ENCODE measurements at regions not wholly inside any gene's neighbourhood (a gene's known extent, or its start where the extent isn't known, plus 50 kb on each side); places are given as distances from the start of the nearest gene placed in this dataset.

GRCh38 chr19:28244966-28245365, 968.0 kb downstream of the UQCRFS1 start:
- H3K9me3 Mint-ChIP-seq: peaks cover 0 to 4% (median 0%) of the 10 kb centered on the region in 3 donors
- ATAC-seq (replicated peaks in 1 of 4) (no peak), DNase-seq (no peak)
- no peaks in the 10 kb centered on the region for H3K4me1 Mint-ChIP-seq
- no peak overlapping the region for H3K27ac ChIP-seq (ENCODE audit: low read length)
- no peaks in the 10 kb centered on the region for H3K36me3 Mint-ChIP-seq
- no peaks in the 10 kb centered on the region for H3K4me1 ChIP-seq (ENCODE audit: control insufficient read depth in 1 of 2, extremely low read depth in 1 of 2, insufficient read depth in 2 of 2, low read length in 2 of 2)
- H3K36me3 ChIP-seq (ENCODE audit: control insufficient read depth in 2 of 2, extremely low read depth in 1 of 2, insufficient read depth in 1 of 2, low read length in 1 of 2): no peaks in the 10 kb centered on the region
- WGBS (ENCODE audit: insufficient coverage): 66% methylated on average over 6 of the region's 6 CpGs
- no peaks in the 10 kb centered on the region for H3K27me3 ChIP-seq (replicated peaks in 1 of 2; ENCODE audit: control insufficient read depth in 2 of 2, extremely low read depth in 1 of 2, insufficient read depth in 2 of 2, low read length in 1 of 2)
- H3K4me3 Mint-ChIP-seq: no peak overlapping the region
- no peak overlapping the region for H3K4me3 ChIP-seq (ENCODE audit: control insufficient read depth in 1 of 2, extremely low read depth in 1 of 2, low read length in 1 of 2)
- CTCF ChIA-PET: interaction anchor here in 1 of 2 donors (0.5 kb wide), 1 partner anchor 16 kb away, joined by 3 read pairs; no protein-coding TSS in a partner anchor
- POLR2A ChIA-PET: no interaction called here
- no peaks in the 10 kb centered on the region for H3K27me3 Mint-ChIP-seq
- H3K9me3 ChIP-seq: no peaks in the 10 kb centered on the region
- H3K27ac Mint-ChIP-seq: no peak overlapping the region

- ChIA-PET CTCF (no interaction called here), POLR2A (no interaction called here)
These were observed 970.5 kb downstream of the UQCRFS1 start for GRCh38 chr19:28242317-28242927.

DNA sequence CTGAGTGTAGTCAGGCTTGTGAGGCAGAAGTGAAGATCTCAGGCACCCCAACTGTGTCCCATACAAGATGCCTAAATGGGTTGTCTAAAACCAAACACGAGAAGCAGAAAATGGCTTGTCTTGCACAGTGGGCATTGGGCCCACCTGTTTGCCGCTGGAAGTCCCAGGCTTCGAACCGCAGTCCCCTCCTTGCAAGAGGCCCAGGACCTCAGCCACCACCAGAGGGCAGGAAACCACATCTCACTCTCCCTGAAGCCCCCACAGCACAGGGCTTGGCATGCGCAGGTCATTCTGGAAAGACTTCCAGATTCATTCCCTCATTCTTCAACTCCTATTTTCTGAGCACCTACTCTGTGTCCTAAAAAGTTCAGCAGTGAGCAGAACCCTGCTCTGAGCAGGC, 973.7 kb downstream of the UQCRFS1 start:
- ATAC-seq (replicated peaks in 1 of 4) (no peak), DNase-seq (no peak)
- POLR2A ChIA-PET: no interaction called here
- CTCF ChIA-PET: no interaction called here
- Histone ChIP-seq H3K4me3 (ENCODE audit: control insufficient read depth in 1 of 2, extremely low read depth in 1 of 2, low read length in 1 of 2) (no peak overlapping the region), H3K4me1 (ENCODE audit: control insufficient read depth in 1 of 2, extremely low read depth in 1 of 2, insufficient read depth in 2 of 2, low read length in 2 of 2) (no peaks in the 10 kb centered on the region), H3K27ac (ENCODE audit: low read length) (no peak overlapping the region), H3K36me3 (ENCODE audit: control insufficient read depth in 2 of 2, extremely low read depth in 1 of 2, insufficient read depth in 1 of 2, low read length in 1 of 2) (no peaks in the 10 kb centered on the region), H3K9me3 (no peaks in the 10 kb centered on the region), H3K27me3 (replicated peaks in 1 of 2; ENCODE audit: control insufficient read depth in 2 of 2, extremely low read depth in 1 of 2, insufficient read depth in 2 of 2, low read length in 1 of 2) (no peaks in the 10 kb centered on the region)
- H3K27me3 Mint-ChIP-seq: no peaks in the 10 kb centered on the region
- no peaks in the 10 kb centered on the region for H3K4me1 Mint-ChIP-seq
- 58% methylated on average over 1 of the region's 5 CpGs for WGBS (ENCODE audit: insufficient coverage)
- no peak overlapping the region for H3K27ac Mint-ChIP-seq
- H3K4me3 Mint-ChIP-seq: no peak overlapping the region
- peaks cover 0 to 3% (median 0%) of the 10 kb centered on the region in 3 donors for H3K9me3 Mint-ChIP-seq
- no peaks in the 10 kb centered on the region for H3K36me3 Mint-ChIP-seq

More at GRCh38 chr19:28242317-28242927, 970.5 kb downstream of the UQCRFS1 start:
- Histone ChIP-seq H3K9me3 (no peaks in the 10 kb centered on the region), H3K4me3 (ENCODE audit: control insufficient read depth in 1 of 2, extremely low read depth in 1 of 2, low read length in 1 of 2) (no peak overlapping the region), H3K36me3 (ENCODE audit: control insufficient read depth in 2 of 2, extremely low read depth in 1 of 2, insufficient read depth in 1 of 2, low read length in 1 of 2) (no peaks in the 10 kb centered on the region), H3K27ac (ENCODE audit: low read length) (no peak overlapping the region), H3K27me3 (replicated peaks in 1 of 2; ENCODE audit: control insufficient read depth in 2 of 2, extremely low read depth in 1 of 2, insufficient read depth in 2 of 2, low read length in 1 of 2) (no peaks in the 10 kb centered on the region), H3K4me1 (ENCODE audit: control insufficient read depth in 1 of 2, extremely low read depth in 1 of 2, insufficient read depth in 2 of 2, low read length in 2 of 2) (no peaks in the 10 kb centered on the region)
- no peaks in the 10 kb centered on the region for H3K36me3 Mint-ChIP-seq
- H3K9me3 Mint-ChIP-seq: peaks cover 0 to 4% (median 3%) of the 10 kb centered on the region in 3 donors
- H3K27ac Mint-ChIP-seq: no peak overlapping the region
- no peak for ATAC-seq (replicated peaks in 1 of 4)
- H3K4me3 Mint-ChIP-seq: no peak overlapping the region
- H3K27me3 Mint-ChIP-seq: no peaks in the 10 kb centered on the region
- H3K4me1 Mint-ChIP-seq: no peaks in the 10 kb centered on the region
- 39% methylated on average over 4 of the region's 7 CpGs for WGBS (ENCODE audit: insufficient coverage)
- peak in 1 of 35 experiments; percentile 37 for DNase-seq

GRCh38 chr19:28238270-28238820, 974.6 kb downstream of the UQCRFS1 start:
- Mint-ChIP-seq H3K36me3 (no peaks in the 10 kb centered on the region), H3K27me3 (no peaks in the 10 kb centered on the region), H3K9me3 (peaks cover 0 to 3% (median 0%) of the 10 kb centered on the region in 3 donors), H3K4me1 (no peaks in the 10 kb centered on the region), H3K4me3 (no peak overlapping the region), H3K27ac (no peak overlapping the region)
- Histone ChIP-seq H3K4me1 (ENCODE audit: control insufficient read depth in 1 of 2, extremely low read depth in 1 of 2, insufficient read depth in 2 of 2, low read length in 2 of 2) (no peaks in the 10 kb centered on the region), H3K27ac (ENCODE audit: low read length) (no peak overlapping the region), H3K9me3 (no peaks in the 10 kb centered on the region), H3K4me3 (ENCODE audit: control insufficient read depth in 1 of 2, extremely low read depth in 1 of 2, low read length in 1 of 2) (no peak overlapping the region), H3K27me3 (replicated peaks in 1 of 2; ENCODE audit: control insufficient read depth in 2 of 2, extremely low read depth in 1 of 2, insufficient read depth in 2 of 2, low read length in 1 of 2) (no peaks in the 10 kb centered on the region), H3K36me3 (ENCODE audit: control insufficient read depth in 2 of 2, extremely low read depth in 1 of 2, insufficient read depth in 1 of 2, low read length in 1 of 2) (no peaks in the 10 kb centered on the region)
- no peak for ATAC-seq (replicated peaks in 1 of 4)
- no peak for DNase-seq
- ChIA-PET CTCF (interaction anchor here in 1 of 2 donors (0.8 kb wide), 1 partner anchor 69 kb away, joined by 3 read pairs; no protein-coding TSS in a partner anchor), POLR2A (no interaction called here)

DNA sequence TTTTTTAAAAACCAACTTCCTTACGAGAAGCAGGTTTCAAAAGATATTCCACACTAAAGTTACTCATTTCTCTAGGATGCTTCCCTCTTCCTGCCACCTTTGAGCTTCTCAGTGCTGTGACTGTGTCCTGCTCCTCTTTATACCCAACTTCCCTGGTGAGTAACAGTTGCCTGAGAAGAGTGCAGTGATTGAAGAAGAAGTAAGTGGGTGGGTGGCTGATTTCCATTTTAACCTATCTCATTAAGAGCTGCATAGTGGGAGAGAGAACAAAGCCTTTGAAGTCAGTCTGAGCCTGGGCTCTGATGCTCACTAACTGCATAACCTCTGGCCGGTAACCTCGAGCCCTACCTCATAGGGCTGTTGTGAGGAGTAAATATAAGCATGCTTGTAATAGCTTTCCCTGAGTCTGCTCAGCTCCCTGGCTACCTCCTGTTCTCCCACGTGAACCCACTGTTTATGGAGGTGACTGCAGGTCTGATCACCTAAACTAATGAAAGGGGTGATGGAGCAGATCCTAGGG, 977.3 kb downstream of the UQCRFS1 start:
- no peaks in the 10 kb centered on the region for H3K27me3 ChIP-seq (replicated peaks in 1 of 2; ENCODE audit: control insufficient read depth in 2 of 2, extremely low read depth in 1 of 2, insufficient read depth in 2 of 2, low read length in 1 of 2)
- H3K4me1 Mint-ChIP-seq: no peaks in the 10 kb centered on the region
- ChIA-PET CTCF (no interaction called here), POLR2A (no interaction called here)
- 100% methylated on average over 1 of the region's 4 CpGs for WGBS (ENCODE audit: insufficient coverage)
- H3K9me3 Mint-ChIP-seq: peaks cover 0 to 4% (median 3%) of the 10 kb centered on the region in 3 donors
- H3K27ac ChIP-seq (ENCODE audit: low read length): no peak overlapping the region
- H3K27me3 Mint-ChIP-seq: no peaks in the 10 kb centered on the region
- H3K36me3 ChIP-seq (ENCODE audit: control insufficient read depth in 2 of 2, extremely low read depth in 1 of 2, insufficient read depth in 1 of 2, low read length in 1 of 2): no peaks in the 10 kb centered on the region
- H3K4me3 ChIP-seq (ENCODE audit: control insufficient read depth in 1 of 2, extremely low read depth in 1 of 2, low read length in 1 of 2): no peak overlapping the region
- no peaks in the 10 kb centered on the region for H3K36me3 Mint-ChIP-seq
- no peak for DNase-seq
- H3K4me1 ChIP-seq (ENCODE audit: control insufficient read depth in 1 of 2, extremely low read depth in 1 of 2, insufficient read depth in 2 of 2, low read length in 2 of 2): no peaks in the 10 kb centered on the region
- no peak for ATAC-seq (replicated peaks in 1 of 4)
- H3K9me3 ChIP-seq: no peaks in the 10 kb centered on the region
- H3K27ac Mint-ChIP-seq: no peak overlapping the region
- no peak overlapping the region for H3K4me3 Mint-ChIP-seq

GRCh38 chr19:28234637-28235036, 978.3 kb downstream of the UQCRFS1 start:
- Mint-ChIP-seq H3K27ac (no peak overlapping the region), H3K9me3 (peaks cover 3 to 5% (median 4%) of the 10 kb centered on the region in 3 donors), H3K4me1 (no peaks in the 10 kb centered on the region), H3K4me3 (no peak overlapping the region), H3K27me3 (no peaks in the 10 kb centered on the region), H3K36me3 (no peaks in the 10 kb centered on the region)
- ATAC-seq (replicated peaks in 1 of 4) (no peak), DNase-seq (no peak)
- H3K9me3 ChIP-seq: no peaks in the 10 kb centered on the region
- H3K36me3 ChIP-seq (ENCODE audit: control insufficient read depth in 2 of 2, extremely low read depth in 1 of 2, insufficient read depth in 1 of 2, low read length in 1 of 2): no peaks in the 10 kb centered on the region
- no peaks in the 10 kb centered on the region for H3K27me3 ChIP-seq (replicated peaks in 1 of 2; ENCODE audit: control insufficient read depth in 2 of 2, extremely low read depth in 1 of 2, insufficient read depth in 2 of 2, low read length in 1 of 2)
- WGBS (ENCODE audit: insufficient coverage): 94% methylated on average over 4 of the region's 6 CpGs
- ChIA-PET CTCF (no interaction called here), POLR2A (no interaction called here)
- no peaks in the 10 kb centered on the region for H3K4me1 ChIP-seq (ENCODE audit: control insufficient read depth in 1 of 2, extremely low read depth in 1 of 2, insufficient read depth in 2 of 2, low read length in 2 of 2)
- no peak overlapping the region for H3K4me3 ChIP-seq (ENCODE audit: control insufficient read depth in 1 of 2, extremely low read depth in 1 of 2, low read length in 1 of 2)
- H3K27ac ChIP-seq (ENCODE audit: low read length): no peak overlapping the region
